Esophagus muscularis mucosa (tissue), 4 donors: ENCODE measurements at regions not wholly inside any gene's neighbourhood (a gene's known extent, or its start where the extent isn't known, plus 50 kb on each side); places are given as distances from the start of the nearest gene placed in this dataset.

ENCODE experiments used
- CTCF ChIP-seq, 3 experiments: fragments of 200-600 bp in 2 of 3; fragments of 450-650 bp in 1 of 3; sonication (generic) in 2 of 3; IDR thresholded peaks; one replicate each; pipeline ENCODE4 v1.5.1; 2017 to 2019; ENCODE audit warnings: antibody characterized with exemption in 3 of 3, mild to moderate bottlenecking in 2 of 3, moderate library complexity in 1 of 3
- EP300 ChIP-seq: sonication (generic); formaldehyde crosslinking; IDR thresholded peaks from one replicate; pipeline ENCODE4 v1.6.1; 2017; ENCODE audit warnings: antibody characterized with exemption
- POLR2A ChIP-seq: fragments of 450-650 bp; IDR thresholded peaks from one replicate; pipeline ENCODE4 v1.6.1; 2017; ENCODE audit warnings: antibody characterized with exemption, moderate library complexity, mild to moderate bottlenecking, low read depth
- POLR2AphosphoS5 ChIP-seq, 2 donors: sonication (generic); formaldehyde crosslinking; IDR thresholded peaks; one replicate each; pipeline ENCODE4 v1.6.1; 2017; ENCODE audit warnings: antibody characterized with exemption in 2 of 2

- TF ChIP-seq CTCF (IDR thresholded peaks at IDR 0.05) = no peak
- no peak for TF ChIP-seq POLR2AphosphoS5 (IDR thresholded peaks at IDR 0.05)
- TF ChIP-seq POLR2A = no peak
- TF ChIP-seq EP300 = no peak
Measured at GRCh38 chr5:104312481-104312880, 749.9 kb upstream of the NUDT12 start.
